GM23338 (cell line): ENCODE measurements at regions not wholly inside any gene's neighbourhood (a gene's known extent, or its start where the extent isn't known, plus 50 kb on each side); places are given as distances from the start of the nearest gene placed in this dataset.

Experiments used
- CREB1 ChIP-seq: fragments of 250-450 bp; sonication (Bioruptor Pico); IDR thresholded peaks from 2 replicates; pipeline ENCODE4 v1.5.0; 2020; ENCODE audit warnings: low read depth, mild to moderate bottlenecking, moderate library complexity
- EZH2 ChIP-seq: fragments of 200-600 bp; sonication (generic); IDR thresholded peaks from one replicate; pipeline ENCODE4 v1.8.0; 2017; ENCODE audit warnings: antibody characterized with exemption, mild to moderate bottlenecking, low read depth; ENCODE audit not compliant: unreplicated experiment
- EZH2phosphoT487 ChIP-seq: fragments of 200-600 bp; sonication (generic); IDR thresholded peaks from one replicate; pipeline ENCODE4 v1.8.1; 2018; ENCODE audit warnings: antibody characterized with exemption; ENCODE audit not compliant: unreplicated experiment
- JUNB ChIP-seq: IDR thresholded peaks from one replicate; pipeline ENCODE4 v1.6.1; 2016; ENCODE audit warnings: antibody characterized with exemption; ENCODE audit not compliant: unreplicated experiment
- POLR2AphosphoS5 ChIP-seq: IDR thresholded peaks from 2 replicates; pipeline ENCODE4 v1.6.1; 2016; ENCODE audit warnings: antibody characterized with exemption, low read depth
- TF ChIP-seq, protein P1 (sequence below), 2 experiments: fragments of 200-600 bp in 1 of 2; sonication (generic) in 1 of 2; conservative IDR thresholded peaks; 2 replicates each; pipeline versions ENCODE4 v1.5.1 to v1.6.1; 2016 to 2017; ENCODE audit warnings: antibody characterized with exemption in 2 of 2, low read depth in 2 of 2, mild to moderate bottlenecking in 2 of 2, moderate library complexity in 1 of 2
- TF ChIP-seq, protein P2 (sequence below): IDR thresholded peaks from 2 replicates; pipeline ENCODE4 v1.6.1; 2016; ENCODE audit warnings: antibody characterized with exemption
- TF ChIP-seq, protein P3 (sequence below): IDR thresholded peaks from one replicate; pipeline ENCODE4 v1.6.1; 2018; ENCODE audit warnings: antibody characterized with exemption; ENCODE audit not compliant: unreplicated experiment

DNA sequence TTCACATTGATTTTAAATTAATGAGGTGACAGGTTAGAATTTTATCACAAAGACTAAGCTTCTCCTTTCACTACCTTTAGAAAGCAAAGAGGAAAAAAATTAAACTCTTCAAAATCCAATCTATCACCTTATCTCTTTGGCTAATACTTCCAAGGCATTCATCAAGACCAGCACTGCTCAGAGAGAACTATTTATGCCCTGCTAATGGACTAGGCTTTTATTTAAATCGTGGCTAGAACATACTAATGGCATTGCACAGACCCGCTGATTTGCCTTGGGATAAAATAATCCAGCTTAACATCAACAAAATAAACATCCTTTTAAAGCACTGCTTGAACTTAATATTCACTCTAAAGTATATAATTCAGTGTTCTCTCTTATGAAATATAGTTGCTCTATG, 880.4 kb downstream of the HACE1 start:
- TF ChIP-seq, protein P1, sequence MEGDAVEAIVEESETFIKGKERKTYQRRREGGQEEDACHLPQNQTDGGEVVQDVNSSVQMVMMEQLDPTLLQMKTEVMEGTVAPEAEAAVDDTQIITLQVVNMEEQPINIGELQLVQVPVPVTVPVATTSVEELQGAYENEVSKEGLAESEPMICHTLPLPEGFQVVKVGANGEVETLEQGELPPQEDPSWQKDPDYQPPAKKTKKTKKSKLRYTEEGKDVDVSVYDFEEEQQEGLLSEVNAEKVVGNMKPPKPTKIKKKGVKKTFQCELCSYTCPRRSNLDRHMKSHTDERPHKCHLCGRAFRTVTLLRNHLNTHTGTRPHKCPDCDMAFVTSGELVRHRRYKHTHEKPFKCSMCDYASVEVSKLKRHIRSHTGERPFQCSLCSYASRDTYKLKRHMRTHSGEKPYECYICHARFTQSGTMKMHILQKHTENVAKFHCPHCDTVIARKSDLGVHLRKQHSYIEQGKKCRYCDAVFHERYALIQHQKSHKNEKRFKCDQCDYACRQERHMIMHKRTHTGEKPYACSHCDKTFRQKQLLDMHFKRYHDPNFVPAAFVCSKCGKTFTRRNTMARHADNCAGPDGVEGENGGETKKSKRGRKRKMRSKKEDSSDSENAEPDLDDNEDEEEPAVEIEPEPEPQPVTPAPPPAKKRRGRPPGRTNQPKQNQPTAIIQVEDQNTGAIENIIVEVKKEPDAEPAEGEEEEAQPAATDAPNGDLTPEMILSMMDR (conservative IDR thresholded peaks at IDR 0.05; ENCODE audit: low read depth in 2 of 2), result no peak
- TF ChIP-seq EZH2, result no peak
- no peak for TF ChIP-seq POLR2AphosphoS5
- TF ChIP-seq, protein P2, sequence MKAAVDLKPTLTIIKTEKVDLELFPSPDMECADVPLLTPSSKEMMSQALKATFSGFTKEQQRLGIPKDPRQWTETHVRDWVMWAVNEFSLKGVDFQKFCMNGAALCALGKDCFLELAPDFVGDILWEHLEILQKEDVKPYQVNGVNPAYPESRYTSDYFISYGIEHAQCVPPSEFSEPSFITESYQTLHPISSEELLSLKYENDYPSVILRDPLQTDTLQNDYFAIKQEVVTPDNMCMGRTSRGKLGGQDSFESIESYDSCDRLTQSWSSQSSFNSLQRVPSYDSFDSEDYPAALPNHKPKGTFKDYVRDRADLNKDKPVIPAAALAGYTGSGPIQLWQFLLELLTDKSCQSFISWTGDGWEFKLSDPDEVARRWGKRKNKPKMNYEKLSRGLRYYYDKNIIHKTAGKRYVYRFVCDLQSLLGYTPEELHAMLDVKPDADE, result no peak
- TF ChIP-seq, protein P3, sequence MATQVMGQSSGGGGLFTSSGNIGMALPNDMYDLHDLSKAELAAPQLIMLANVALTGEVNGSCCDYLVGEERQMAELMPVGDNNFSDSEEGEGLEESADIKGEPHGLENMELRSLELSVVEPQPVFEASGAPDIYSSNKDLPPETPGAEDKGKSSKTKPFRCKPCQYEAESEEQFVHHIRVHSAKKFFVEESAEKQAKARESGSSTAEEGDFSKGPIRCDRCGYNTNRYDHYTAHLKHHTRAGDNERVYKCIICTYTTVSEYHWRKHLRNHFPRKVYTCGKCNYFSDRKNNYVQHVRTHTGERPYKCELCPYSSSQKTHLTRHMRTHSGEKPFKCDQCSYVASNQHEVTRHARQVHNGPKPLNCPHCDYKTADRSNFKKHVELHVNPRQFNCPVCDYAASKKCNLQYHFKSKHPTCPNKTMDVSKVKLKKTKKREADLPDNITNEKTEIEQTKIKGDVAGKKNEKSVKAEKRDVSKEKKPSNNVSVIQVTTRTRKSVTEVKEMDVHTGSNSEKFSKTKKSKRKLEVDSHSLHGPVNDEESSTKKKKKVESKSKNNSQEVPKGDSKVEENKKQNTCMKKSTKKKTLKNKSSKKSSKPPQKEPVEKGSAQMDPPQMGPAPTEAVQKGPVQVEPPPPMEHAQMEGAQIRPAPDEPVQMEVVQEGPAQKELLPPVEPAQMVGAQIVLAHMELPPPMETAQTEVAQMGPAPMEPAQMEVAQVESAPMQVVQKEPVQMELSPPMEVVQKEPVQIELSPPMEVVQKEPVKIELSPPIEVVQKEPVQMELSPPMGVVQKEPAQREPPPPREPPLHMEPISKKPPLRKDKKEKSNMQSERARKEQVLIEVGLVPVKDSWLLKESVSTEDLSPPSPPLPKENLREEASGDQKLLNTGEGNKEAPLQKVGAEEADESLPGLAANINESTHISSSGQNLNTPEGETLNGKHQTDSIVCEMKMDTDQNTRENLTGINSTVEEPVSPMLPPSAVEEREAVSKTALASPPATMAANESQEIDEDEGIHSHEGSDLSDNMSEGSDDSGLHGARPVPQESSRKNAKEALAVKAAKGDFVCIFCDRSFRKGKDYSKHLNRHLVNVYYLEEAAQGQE, result no peak
- no peak for TF ChIP-seq EZH2phosphoT487
- TF ChIP-seq CREB1, result no peak
- TF ChIP-seq JUNB, result no peak
